ENCODE measurements at regions not wholly inside any gene's neighbourhood (a gene's known extent, or its start where the extent isn't known, plus 50 kb on each side); places are given as distances from the start of the nearest gene placed in this dataset.

- TF ChIP-seq, protein P1, sequence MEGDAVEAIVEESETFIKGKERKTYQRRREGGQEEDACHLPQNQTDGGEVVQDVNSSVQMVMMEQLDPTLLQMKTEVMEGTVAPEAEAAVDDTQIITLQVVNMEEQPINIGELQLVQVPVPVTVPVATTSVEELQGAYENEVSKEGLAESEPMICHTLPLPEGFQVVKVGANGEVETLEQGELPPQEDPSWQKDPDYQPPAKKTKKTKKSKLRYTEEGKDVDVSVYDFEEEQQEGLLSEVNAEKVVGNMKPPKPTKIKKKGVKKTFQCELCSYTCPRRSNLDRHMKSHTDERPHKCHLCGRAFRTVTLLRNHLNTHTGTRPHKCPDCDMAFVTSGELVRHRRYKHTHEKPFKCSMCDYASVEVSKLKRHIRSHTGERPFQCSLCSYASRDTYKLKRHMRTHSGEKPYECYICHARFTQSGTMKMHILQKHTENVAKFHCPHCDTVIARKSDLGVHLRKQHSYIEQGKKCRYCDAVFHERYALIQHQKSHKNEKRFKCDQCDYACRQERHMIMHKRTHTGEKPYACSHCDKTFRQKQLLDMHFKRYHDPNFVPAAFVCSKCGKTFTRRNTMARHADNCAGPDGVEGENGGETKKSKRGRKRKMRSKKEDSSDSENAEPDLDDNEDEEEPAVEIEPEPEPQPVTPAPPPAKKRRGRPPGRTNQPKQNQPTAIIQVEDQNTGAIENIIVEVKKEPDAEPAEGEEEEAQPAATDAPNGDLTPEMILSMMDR (IDR thresholded peaks at IDR 0.05), result no peak
- no peak for TF ChIP-seq POLR2A (IDR thresholded peaks at IDR 0.05)
- TF ChIP-seq POLR2AphosphoS5 (IDR thresholded peaks at IDR 0.05), result no peak
Observed at GRCh38 chr13:104132849-104133248, 1066.6 kb upstream of the SLC10A2 start.

All from breast epithelium (tissue), 3 donors.